ENCODE measurements at regions not wholly inside any gene's neighbourhood (a gene's known extent, or its start where the extent isn't known, plus 50 kb on each side); places are given as distances from the start of the nearest gene placed in this dataset.
"Not testable (repeated sequence)": the region's sequence is repeated elsewhere in the genome, so short reads cannot be mapped to it uniquely, and the experiment has no call there.

GRCh38 chr6:28812778-28813569 lies 110.8 kb downstream of the TRIM27 start:
- intact Hi-C loops (cut with micrococcal nuclease), result no loop called here
- ATAC-seq (no peak), DNase-seq (no peak)

- ATAC-seq (no peak), DNase-seq (no peak)
- intact Hi-C loops (cut with micrococcal nuclease), result no loop called here
Observed at GRCh38 chr6:28814032-28814976, 109.5 kb downstream of the TRIM27 start.

GRCh38 chr6:28816339-28816908 lies 107.4 kb downstream of the TRIM27 start:
- no peak for DNase-seq

GRCh38 chr6:28816909-28817807 lies 106.6 kb downstream of the TRIM27 start:
- ATAC-seq, result no peak
- intact Hi-C loops (cut with micrococcal nuclease), result no loop called here
- DNase-seq, result no peak

More at GRCh38 chr6:28816339-28816908, 107.4 kb downstream of the TRIM27 start:
- ATAC-seq, result no peak
- intact Hi-C loops (cut with micrococcal nuclease), result no loop called here

GRCh38 chr6:28817808-28818145 lies 106.0 kb downstream of the TRIM27 start:
- DNase-seq (no peak), ATAC-seq (no peak)
- intact Hi-C loops (cut with micrococcal nuclease), result no loop called here

- DNase-seq (no peak), ATAC-seq (no peak)
- intact Hi-C loops (cut with micrococcal nuclease), result no loop called here
Observed at GRCh38 chr6:28824793-28825731, 98.7 kb downstream of the TRIM27 start.

GRCh38 chr6:28825732-28826293 lies 98.0 kb downstream of the TRIM27 start:
- intact Hi-C loops (cut with micrococcal nuclease), result no loop called here
- ATAC-seq, result no peak
- no peak for DNase-seq

GRCh38 chr6:28831683-28832082 lies 92.1 kb downstream of the TRIM27 start:
- intact Hi-C loops (cut with micrococcal nuclease); ATAC-seq; DNase-seq: not testable (repeated sequence)

GRCh38 chr6:28836703-28837102 lies 87.1 kb downstream of the TRIM27 start:
- intact Hi-C loops (cut with micrococcal nuclease), result loop anchor here (5.0 kb wide), 1 partner anchor 181 kb away; no protein-coding TSS in a partner anchor
- ATAC-seq, DNase-seq: not testable (repeated sequence)

- peak; percentile 46 for DNase-seq
- intact Hi-C loops (cut with micrococcal nuclease), result loop anchor here (5.0 kb wide), 1 partner anchor 179 kb away; no protein-coding TSS in a partner anchor
Observed at GRCh38 chr6:28838289-28838633, 85.5 kb downstream of the TRIM27 start.

GRCh38 chr6:28838634-28839442 lies 84.9 kb downstream of the TRIM27 start:
- ATAC-seq, result peak; percentile 91
- peak; percentile 87 for DNase-seq
- intact Hi-C loops (cut with micrococcal nuclease), result loop anchor here (5.0 kb wide), 1 partner anchor 178 kb away; no protein-coding TSS in a partner anchor

More at GRCh38 chr6:28838289-28838633, 85.5 kb downstream of the TRIM27 start:
- peak; percentile 93 for ATAC-seq

- intact Hi-C loops (cut with micrococcal nuclease), result loop anchor here (5.0 kb wide), 1 partner anchor 178 kb away; no protein-coding TSS in a partner anchor
- no peak for DNase-seq
- no peak for ATAC-seq
Observed at GRCh38 chr6:28839443-28840120, 84.2 kb downstream of the TRIM27 start.

- intact Hi-C loops (cut with micrococcal nuclease), result no loop called here
- no peak for ATAC-seq
- DNase-seq, result no peak
Observed at GRCh38 chr6:28841290-28841689, 82.5 kb downstream of the TRIM27 start.

- intact Hi-C loops (cut with micrococcal nuclease); DNase-seq; ATAC-seq: not testable (repeated sequence)
Observed at GRCh38 chr6:28848756-28849155, 75.0 kb downstream of the TRIM27 start.
